NT2/D1 (cell line): ENCODE measurements at regions not wholly inside any gene's neighbourhood (a gene's known extent, or its start where the extent isn't known, plus 50 kb on each side); places are given as distances from the start of the nearest gene placed in this dataset.

Source experiments
- DNase-seq: peaks from one replicate; pipeline ENCODE4 v3.0.0-alpha.2; 2011; ENCODE audit warnings: low read depth, low spot score
- H3K27me3 ChIP-seq: 2 replicates; pipeline ENCODE4 v1.6.0; 2011; ENCODE audit warnings: mild to moderate bottlenecking; ENCODE audit not compliant: insufficient read length, insufficient read depth
- H3K36me3 ChIP-seq: 2 replicates; pipeline ENCODE4 v1.6.1; 2011; ENCODE audit warnings: mild to moderate bottlenecking, low read length, mixed read lengths; ENCODE audit not compliant: insufficient read depth, insufficient read length
- H3K4me1 ChIP-seq: 2 replicates; pipeline ENCODE4 v1.5.1; 2011; ENCODE audit not compliant: insufficient read depth, insufficient read length
- H3K4me3 ChIP-seq: 2 replicates; pipeline ENCODE4 v1.5.1; 2011; ENCODE audit warnings: low read depth; ENCODE audit not compliant: insufficient read length
- H3K9ac ChIP-seq: 2 replicates; pipeline ENCODE4 v1.6.0; 2011; ENCODE audit warnings: low read depth; ENCODE audit not compliant: insufficient read length
- H3K9me3 ChIP-seq: 2 replicates; pipeline ENCODE4 v1.5.1; 2011; ENCODE audit warnings: mild to moderate bottlenecking, low read length; ENCODE audit not compliant: insufficient read depth
- SUZ12 ChIP-seq: IDR thresholded peaks from 2 replicates; pipeline ENCODE4 v1.6.1; 2011; ENCODE audit not compliant: insufficient read length, insufficient read depth; ENCODE audit errors: extremely low read depth
- YY1 ChIP-seq: IDR thresholded peaks from 2 replicates; pipeline ENCODE4 v1.6.1; 2011; ENCODE audit not compliant: insufficient read length, insufficient read depth
- ZNF274 ChIP-seq: IDR thresholded peaks from 2 replicates; pipeline ENCODE4 v1.6.1; 2011; ENCODE audit warnings: mild to moderate bottlenecking, low read depth, low read length

DNA sequence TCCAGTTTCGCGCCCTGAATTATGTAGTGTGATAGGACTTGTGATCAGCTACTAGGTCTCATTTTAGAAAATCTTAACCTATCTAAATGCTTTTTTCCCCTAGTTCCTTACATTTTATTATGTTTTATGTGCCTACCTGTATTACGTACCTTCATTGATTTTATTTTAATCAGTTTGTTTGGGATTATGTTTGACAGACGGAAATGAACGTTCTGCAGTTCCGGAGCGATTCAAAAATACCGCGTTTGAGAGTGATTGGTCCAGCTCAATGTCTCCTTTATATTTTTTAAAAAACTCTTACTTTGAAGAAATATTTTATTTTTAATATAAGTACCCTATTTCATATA is 114.3 kb upstream of the BTN3A2 start:
- peaks cover 3% of the 10 kb centered on the region for H3K36me3 ChIP-seq
- no peaks in the 10 kb centered on the region for H3K27me3 ChIP-seq
- TF ChIP-seq SUZ12 (no peak), YY1 (no peak), ZNF274 (no peak)
- 0 out of 2 replicates have a peak, but pooled peaks cover 4% of the 10 kb centered on the region for H3K9me3 ChIP-seq
- H3K4me3 ChIP-seq = peak overlapping the region; percentile 87
- no peak for DNase-seq
- H3K4me1 ChIP-seq = no peaks in the 10 kb centered on the region
- H3K9ac ChIP-seq = peak overlapping the region; percentile 94

DNA sequence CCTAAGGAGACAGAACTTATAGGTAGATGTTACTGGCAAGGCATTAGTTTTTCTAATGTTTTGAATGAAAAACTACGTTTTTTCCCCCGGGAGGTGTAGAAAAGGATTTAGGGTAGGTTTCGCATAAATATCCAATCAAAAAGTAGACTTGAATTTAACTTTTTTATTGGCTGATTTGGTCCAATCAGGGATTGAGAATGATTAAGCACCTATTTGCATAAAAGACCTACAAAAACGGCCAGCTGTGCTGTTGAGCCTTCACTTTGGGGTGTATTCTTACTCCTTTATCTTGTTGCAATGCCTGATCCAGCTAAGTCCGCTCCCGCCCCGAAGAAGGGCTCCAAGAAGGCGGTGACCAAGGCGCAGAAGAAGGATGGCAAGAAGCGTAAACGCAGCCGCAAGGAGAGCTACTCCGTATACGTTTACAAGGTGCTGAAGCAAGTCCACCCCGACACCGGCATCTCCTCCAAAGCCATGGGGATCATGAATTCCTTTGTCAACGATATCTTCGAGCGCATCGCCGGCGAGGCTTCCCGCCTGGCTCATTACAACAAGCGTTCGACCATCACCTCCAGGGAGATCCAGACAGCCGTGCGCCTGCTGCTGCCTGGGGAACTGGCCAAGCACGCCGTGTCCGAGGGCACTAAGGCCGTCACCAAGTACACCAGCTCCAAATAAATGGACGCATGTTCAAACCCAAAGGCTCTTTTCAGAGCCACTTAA is 113.5 kb upstream of the BTN3A2 start:
- peak overlapping the region; percentile 74 for H3K9ac ChIP-seq
- H3K4me3 ChIP-seq = peak overlapping the region; percentile 87
- H3K27me3 ChIP-seq = no peaks in the 10 kb centered on the region
- H3K36me3 ChIP-seq = peaks cover 3% of the 10 kb centered on the region
- no peak for DNase-seq
- H3K4me1 ChIP-seq = no peaks in the 10 kb centered on the region
- 0 out of 2 replicates have a peak, but pooled peaks cover 2% of the 10 kb centered on the region for H3K9me3 ChIP-seq
- TF ChIP-seq SUZ12 (no peak), ZNF274 (no peak), YY1 (no peak)

GRCh38 chr6:26252077-26252472 is 112.9 kb upstream of the BTN3A2 start:
- Histone ChIP-seq H3K36me3 (peaks cover 3% of the 10 kb centered on the region), H3K4me3 (peak overlapping the region; percentile 87), H3K9ac (peak overlapping the region; percentile 74), H3K4me1 (no peaks in the 10 kb centered on the region), H3K9me3 (no peaks in the 10 kb centered on the region), H3K27me3 (no peaks in the 10 kb centered on the region)
- no peak for TF ChIP-seq YY1
- no peak for TF ChIP-seq SUZ12
- TF ChIP-seq ZNF274 = no peak
- DNase-seq = no peak

- no peak for DNase-seq
- Histone ChIP-seq H3K27me3 (no peaks in the 10 kb centered on the region), H3K4me1 (no peaks in the 10 kb centered on the region), H3K9ac (no peak overlapping the region), H3K36me3 (peaks cover 13% of the 10 kb centered on the region), H3K9me3 (no peaks in the 10 kb centered on the region), H3K4me3 (peak overlapping the region; percentile 16)
- TF ChIP-seq SUZ12 = no peak
- no peak for TF ChIP-seq YY1
- no peak for TF ChIP-seq ZNF274
Observed at GRCh38 chr6:26254724-26255123, 110.3 kb upstream of the BTN3A2 start.

DNA sequence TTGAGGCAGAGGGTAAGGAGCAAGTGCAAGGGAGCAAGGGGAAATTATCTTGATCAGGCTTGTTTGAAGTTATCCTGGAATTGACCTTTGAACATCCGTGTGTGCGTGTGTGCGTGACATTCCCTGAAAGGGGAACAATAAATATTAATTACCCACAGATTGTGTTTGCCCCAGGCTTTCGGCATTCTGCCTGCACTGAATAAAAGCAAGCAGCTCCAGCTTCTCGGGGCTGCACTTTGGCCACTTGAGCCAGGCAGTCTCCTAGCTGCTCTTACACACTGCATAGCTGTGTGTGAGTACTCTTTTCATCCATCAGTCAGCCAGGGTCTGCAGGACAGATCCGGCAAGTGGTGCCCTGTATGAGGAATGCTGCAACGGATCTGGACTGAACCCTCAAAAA is 107.7 kb upstream of the BTN3A2 start:
- peaks cover 19% of the 10 kb centered on the region for H3K36me3 ChIP-seq
- H3K4me1 ChIP-seq = no peaks in the 10 kb centered on the region
- H3K9me3 ChIP-seq = no peaks in the 10 kb centered on the region
- DNase-seq = no peak
- H3K27me3 ChIP-seq = no peaks in the 10 kb centered on the region
- TF ChIP-seq ZNF274 (no peak), YY1 (no peak), SUZ12 (no peak)
- no peak overlapping the region for H3K4me3 ChIP-seq
- no peak overlapping the region for H3K9ac ChIP-seq

GRCh38 chr6:26258212-26258977 is 106.6 kb upstream of the BTN3A2 start:
- no peaks in the 10 kb centered on the region for H3K27me3 ChIP-seq
- H3K9me3 ChIP-seq = no peaks in the 10 kb centered on the region
- peaks cover 16% of the 10 kb centered on the region for H3K36me3 ChIP-seq
- no peak for TF ChIP-seq YY1
- TF ChIP-seq ZNF274 = no peak
- TF ChIP-seq SUZ12 = no peak
- H3K4me3 ChIP-seq = no peak overlapping the region
- no peak overlapping the region for H3K9ac ChIP-seq
- DNase-seq = no peak
- no peaks in the 10 kb centered on the region for H3K4me1 ChIP-seq

GRCh38 chr6:26260110-26260637 is 104.8 kb upstream of the BTN3A2 start:
- Histone ChIP-seq H3K4me3 (no peak overlapping the region), H3K36me3 (peaks cover 16% of the 10 kb centered on the region), H3K27me3 (no peaks in the 10 kb centered on the region), H3K9ac (no peak overlapping the region), H3K4me1 (no peaks in the 10 kb centered on the region), H3K9me3 (no peaks in the 10 kb centered on the region)
- TF ChIP-seq SUZ12 = no peak
- no peak for TF ChIP-seq ZNF274
- no peak for TF ChIP-seq YY1
- DNase-seq = no peak
